Natural killer cell (primary cell): ENCODE measurements at regions not wholly inside any gene's neighbourhood (a gene's known extent, or its start where the extent isn't known, plus 50 kb on each side); places are given as distances from the start of the nearest gene placed in this dataset.

Source experiments
- ATAC-seq, 3 donors: fragments of 150-1000 bp in 2 of 3; fragments of 200-7000 bp in 1 of 3; cut with Tn5 transposase; 1 replicate in 1 of 3; 2 replicates in 2 of 3; pipeline ENCODE4 v1.10.0; 2021; ENCODE audit warnings: mild to moderate bottlenecking in 2 of 3, moderate library complexity in 2 of 3
- DNase-seq, 2 donors: peaks; one replicate each; pipeline versions ENCODE4 v3.0.0 to v3.0.0-alpha.2; 2013 to 2021; ENCODE audit warnings: mixed read lengths in 1 of 2
- H3K27ac ChIP-seq: one replicate; pipeline ENCODE4 v1.5.1; 2013; ENCODE audit warnings: mild to moderate bottlenecking, low read length
- H3K27me3 ChIP-seq: one replicate; pipeline ENCODE4 v1.6.1; 2013; ENCODE audit warnings: low read length; ENCODE audit not compliant: control insufficient read depth, insufficient read depth
- H3K36me3 ChIP-seq: one replicate; pipeline ENCODE4 v1.6.1; 2013; ENCODE audit warnings: low read length; ENCODE audit not compliant: control insufficient read depth, insufficient read depth
- H3K4me1 ChIP-seq: one replicate; pipeline ENCODE4 v1.6.1; 2013; ENCODE audit warnings: low read length; ENCODE audit not compliant: control insufficient read depth, insufficient read depth
- H3K4me3 ChIP-seq: one replicate; pipeline ENCODE4 v1.5.1; 2013; ENCODE audit warnings: low read length
- H3K9me3 ChIP-seq: one replicate; pipeline ENCODE4 v1.6.1; 2013; ENCODE audit warnings: low read length; ENCODE audit not compliant: control insufficient read depth, insufficient read depth
- H3K27ac Mint-ChIP-seq, 2 donors: one replicate each; pipeline ENCODE4 v1.8.0; 2022; ENCODE audit warnings: mild to moderate bottlenecking in 2 of 2, mixed read lengths in 2 of 2, moderate library complexity in 1 of 2
- H3K27me3 Mint-ChIP-seq, 2 donors: one replicate each; pipeline ENCODE4 v1.8.0; 2022; ENCODE audit warnings: low read depth in 2 of 2, mixed read lengths in 2 of 2
- H3K36me3 Mint-ChIP-seq: one replicate; pipeline ENCODE4 v1.8.0; 2022; ENCODE audit warnings: mixed read lengths
- H3K4me1 Mint-ChIP-seq, 2 donors: one replicate each; pipeline ENCODE4 v1.8.0; 2022; ENCODE audit warnings: mixed read lengths in 2 of 2
- H3K4me3 Mint-ChIP-seq: one replicate; pipeline ENCODE4 v1.8.0; 2022; ENCODE audit warnings: mild to moderate bottlenecking, moderate library complexity, mixed read lengths
- H3K9me3 Mint-ChIP-seq, 2 donors: one replicate each; pipeline ENCODE4 v1.8.0; 2022; ENCODE audit warnings: mixed read lengths in 2 of 2
- CTCF ChIP-seq: fragments of 200-600 bp; IDR thresholded peaks from one replicate; pipeline ENCODE4 v1.8.0; 2022; ENCODE audit warnings: antibody characterized with exemption
- WGBS: methylation state at CpG from one replicate; pipeline ENCODE4 v1.1.7; 2013; ENCODE audit warnings: missing lambda C conversion rate; ENCODE audit not compliant: insufficient coverage; 5-methylcytosine and 5-hydroxymethylcytosine counted together
- intact Hi-C: fragments of 100-400 bp; cut with micrococcal nuclease; formaldehyde crosslinking; loops from one replicate; pipeline ENCODE4 v1.14.2; 2022

GRCh38 chr2:57146951-57147350 lies 899.7 kb upstream of the VRK2 start:
- no peak for ATAC-seq
- Mint-ChIP-seq H3K27ac (no peak overlapping the region), H3K4me1 (no peaks in the 10 kb centered on the region), H3K9me3 (peaks cover 19 to 41% of the 10 kb centered on the region in 2 donors), H3K36me3 (peaks cover 29% of the 10 kb centered on the region), H3K4me3 (no peak overlapping the region), H3K27me3 (no peaks in the 10 kb centered on the region)
- intact Hi-C loops: no loop called here
- no peak for TF ChIP-seq CTCF
- WGBS: 83% methylated on average over 1 of the region's 1 CpG
- H3K27me3 ChIP-seq: no peaks in the 10 kb centered on the region
- no peaks in the 10 kb centered on the region for H3K36me3 ChIP-seq
- H3K27ac ChIP-seq: no peak overlapping the region
- no peak for DNase-seq
- peaks cover 29% of the 10 kb centered on the region for H3K9me3 ChIP-seq
- H3K4me1 ChIP-seq: no peaks in the 10 kb centered on the region
- no peak overlapping the region for H3K4me3 ChIP-seq

GRCh38 chr2:57156231-57156924 lies 890.2 kb upstream of the VRK2 start:
- no peaks in the 10 kb centered on the region for H3K27me3 ChIP-seq
- H3K4me3 ChIP-seq: no peak overlapping the region
- H3K4me1 Mint-ChIP-seq: no peaks in the 10 kb centered on the region
- H3K9me3 Mint-ChIP-seq: peaks cover 25 to 29% of the 10 kb centered on the region in 2 donors
- no peaks in the 10 kb centered on the region for H3K4me1 ChIP-seq
- H3K36me3 ChIP-seq: no peaks in the 10 kb centered on the region
- no peak overlapping the region for H3K27ac ChIP-seq
- H3K9me3 ChIP-seq: peaks cover 13% of the 10 kb centered on the region
- WGBS: 83% methylated on average over 2 of the region's 2 CpGs
- H3K4me3 Mint-ChIP-seq: no peak overlapping the region
- H3K36me3 Mint-ChIP-seq: no peaks in the 10 kb centered on the region
- H3K27ac Mint-ChIP-seq: no peak overlapping the region
- DNase-seq (no peak), ATAC-seq (no peak)
- no peaks in the 10 kb centered on the region for H3K27me3 Mint-ChIP-seq
- intact Hi-C loops: no loop called here
- TF ChIP-seq CTCF: no peak

- ATAC-seq (no peak), DNase-seq (no peak)
- Histone ChIP-seq H3K27me3 (no peaks in the 10 kb centered on the region), H3K27ac (no peak overlapping the region), H3K36me3 (no peaks in the 10 kb centered on the region), H3K9me3 (peaks cover 7% of the 10 kb centered on the region), H3K4me3 (no peak overlapping the region), H3K4me1 (no peaks in the 10 kb centered on the region)
- no peak overlapping the region for H3K27ac Mint-ChIP-seq
- no peak overlapping the region for H3K4me3 Mint-ChIP-seq
- 90% methylated on average over 2 of the region's 2 CpGs for whole genome bisulfite sequencing
- H3K4me1 Mint-ChIP-seq: no peaks in the 10 kb centered on the region
- TF ChIP-seq CTCF: no peak
- no peaks in the 10 kb centered on the region for H3K27me3 Mint-ChIP-seq
- H3K36me3 Mint-ChIP-seq: no peaks in the 10 kb centered on the region
- H3K9me3 Mint-ChIP-seq: peaks cover 23 to 27% of the 10 kb centered on the region in 2 donors
- intact Hi-C loops: no loop called here
These were observed 885.6 kb upstream of the VRK2 start for GRCh38 chr2:57160976-57161375.

- no peaks in the 10 kb centered on the region for H3K27me3 ChIP-seq
- intact Hi-C loops: no loop called here
- no peaks in the 10 kb centered on the region for H3K36me3 Mint-ChIP-seq
- 83% methylated on average over 1 of the region's 1 CpG for WGBS
- no peaks in the 10 kb centered on the region for H3K36me3 ChIP-seq
- H3K27ac ChIP-seq: no peak overlapping the region
- no peak overlapping the region for H3K4me3 ChIP-seq
- no peaks in the 10 kb centered on the region for H3K4me1 Mint-ChIP-seq
- H3K27ac Mint-ChIP-seq: no peak overlapping the region
- H3K4me1 ChIP-seq: no peaks in the 10 kb centered on the region
- H3K9me3 Mint-ChIP-seq: peaks cover 16 to 22% of the 10 kb centered on the region in 2 donors
- DNase-seq (no peak), ATAC-seq (no peak)
- TF ChIP-seq CTCF: no peak
- no peak overlapping the region for H3K4me3 Mint-ChIP-seq
- H3K27me3 Mint-ChIP-seq: no peaks in the 10 kb centered on the region
- no peaks in the 10 kb centered on the region for H3K9me3 ChIP-seq
These were observed 869.4 kb upstream of the VRK2 start for GRCh38 chr2:57177176-57177575.
